Lung (tissue), 12 donors: ENCODE measurements at regions not wholly inside any gene's neighbourhood (a gene's known extent, or its start where the extent isn't known, plus 50 kb on each side); places are given as distances from the start of the nearest gene placed in this dataset. TPM values are rescaled to one million over a fixed set of nuclear protein-coding genes. Genes with fewer than 3 reads are reported as not detected.

Experiments
- ATAC-seq: fragments of 200-7000 bp; cut with Tn5 transposase; one replicate; pipeline ENCODE4 v1.9.1; 2020; ENCODE audit warnings: moderate number of reproducible peaks; ENCODE audit not compliant: insufficient read depth, low FRiP score
- DNase-seq, 3 donors: peaks; one replicate each; pipeline ENCODE4 v3.0.0-alpha.2; 2013 to 2017
- H3K27ac ChIP-seq, 2 donors: one replicate each; pipeline ENCODE4 v1.5.1; 2013; ENCODE audit warnings: mild to moderate bottlenecking in 2 of 2, moderate library complexity in 2 of 2, control low read depth in 1 of 2, inconsistent platforms in 1 of 2, low read depth in 1 of 2, low read length in 1 of 2
- H3K27me3 ChIP-seq, 3 donors: one replicate each; pipeline ENCODE4 v1.5.1; 2013; ENCODE audit warnings: low read length in 2 of 3; ENCODE audit not compliant: control insufficient read depth in 3 of 3, insufficient read depth in 3 of 3
- H3K36me3 ChIP-seq, 4 donors: one replicate each; pipeline ENCODE4 v1.5.1; 2013; ENCODE audit warnings: low read length in 4 of 4, mild to moderate bottlenecking in 1 of 4, moderate library complexity in 1 of 4; ENCODE audit not compliant: control insufficient read depth in 4 of 4, insufficient read depth in 4 of 4
- H3K4me1 ChIP-seq, 5 donors: one replicate each; pipeline ENCODE4 v1.5.1; 2013; ENCODE audit warnings: low read length in 5 of 5, mild to moderate bottlenecking in 2 of 5, moderate library complexity in 1 of 5; ENCODE audit not compliant: control insufficient read depth in 5 of 5, insufficient read depth in 5 of 5
- H3K4me3 ChIP-seq: one replicate; pipeline ENCODE4 v1.5.1; 2013; ENCODE audit warnings: mild to moderate bottlenecking, control low read depth, moderate library complexity
- H3K9ac ChIP-seq, 2 donors: one replicate each; pipeline ENCODE4 v1.5.1; 2013; ENCODE audit warnings: low read length in 2 of 2, control low read depth in 1 of 2; ENCODE audit not compliant: insufficient read depth in 1 of 2
- H3K9me3 ChIP-seq, 4 donors: one replicate each; pipeline ENCODE4 v1.5.1; 2013; ENCODE audit warnings: low read length in 3 of 4, mild to moderate bottlenecking in 1 of 4, moderate library complexity in 1 of 4; ENCODE audit not compliant: control insufficient read depth in 4 of 4, insufficient read depth in 3 of 4
- CTCF ChIP-seq: IDR thresholded peaks from 2 replicates; pipeline ENCODE4 v1.5.1; 2012; ENCODE audit warnings: mild to moderate bottlenecking; ENCODE audit errors: control extremely low read depth, extremely low read depth
- WGBS, 2 donors: extraction: QIAGEN DNeasy Blood & Tissue Kit; methylation state at CpG; one replicate each; pipeline ENCODE4 v1.1.7; 2013; 5-methylcytosine and 5-hydroxymethylcytosine counted together
- small RNA-seq: library from RNA; depleted of rRNA; stranded (forward); fragments of <200 nt; gene quantifications from one replicate; pipeline ENCODE3, GENCODE V24; 2014; ENCODE audit warnings: low replicate concordance
- donor health status: control.
- donor health status: control.
- donor health status: Bipolar disorder and iron deficiency.
- donor health status: healthy.
- donor health status: DM: yes; HTN: yes; CAD: no.

GRCh38 chr2:152284398-152284797, 50.6 kb upstream of the FMNL2 start:
- peak in 1 of 3 donors; percentile 7 for DNase-seq
- H3K4me1 ChIP-seq: no peaks in the 10 kb centered on the region
- TF ChIP-seq CTCF: no peak
- no peaks in the 10 kb centered on the region for H3K27me3 ChIP-seq
- no peaks in the 10 kb centered on the region for H3K36me3 ChIP-seq
- no peak overlapping the region for H3K4me3 ChIP-seq
- 91 to 93% methylated on average over 2 of the region's 2 CpGs for WGBS, 2 donors
- ATAC-seq: no peak
- H3K9ac ChIP-seq: no peak overlapping the region
- H3K27ac ChIP-seq: no peak overlapping the region
- peaks cover 0 to 3% (median 0%) of the 10 kb centered on the region in 4 donors for H3K9me3 ChIP-seq

Small RNA genes in the stretch of these regions (small RNA-seq; reads per million reads assigned to genes)
- gene RF00019: not detected
